ENCODE measurements at regions not wholly inside any gene's neighbourhood (a gene's known extent, or its start where the extent isn't known, plus 50 kb on each side); places are given as distances from the start of the nearest gene placed in this dataset.

DNA sequence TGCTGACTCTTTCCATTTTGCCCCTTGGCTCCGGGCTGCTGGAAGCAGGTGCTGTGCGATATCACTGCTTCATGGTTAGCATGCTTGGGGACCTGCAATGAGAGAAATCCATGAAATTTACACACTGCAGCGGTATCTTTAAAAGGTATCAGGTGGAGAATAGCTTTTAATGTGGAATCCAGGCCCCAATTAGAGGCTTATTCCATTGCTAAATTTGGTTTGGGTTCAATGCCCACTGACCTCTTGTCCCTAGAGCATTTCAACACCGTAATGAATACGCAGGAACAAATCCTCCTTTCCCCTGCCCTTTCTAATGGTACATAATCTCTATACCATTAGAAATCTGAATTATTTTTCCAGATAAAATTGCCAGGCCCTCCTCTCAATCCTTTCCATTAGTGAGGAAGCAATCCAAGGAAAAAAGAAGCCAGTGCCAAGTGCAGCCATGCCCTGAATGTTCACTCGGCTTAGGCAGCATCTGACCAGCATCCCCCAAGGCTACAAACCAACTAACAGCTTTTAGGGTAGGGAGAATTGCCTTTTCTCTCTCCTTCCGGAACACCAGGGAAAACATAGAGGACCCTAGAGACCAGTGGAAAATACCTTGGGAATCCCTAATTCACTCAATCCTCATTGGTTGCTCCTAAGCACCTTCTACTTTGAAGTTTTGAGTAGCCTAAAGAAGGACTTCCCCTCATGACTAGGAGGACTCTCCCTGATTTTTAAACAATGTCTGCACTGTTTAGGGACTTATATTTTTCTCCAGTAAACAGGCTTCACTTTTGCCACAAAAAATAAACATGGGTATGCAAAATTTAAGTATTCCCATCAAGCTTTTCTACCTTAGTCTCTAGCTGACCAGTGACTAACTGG, 143.1 kb downstream of the QRSL1 start:
- no peak for DNase-seq (ENCODE audit: low read depth in 2 of 2)

- no peak for DNase-seq (ENCODE audit: low read depth in 2 of 2)
Measured at GRCh38 chr6:106771822-106772221, 142.4 kb downstream of the QRSL1 start.

DNA sequence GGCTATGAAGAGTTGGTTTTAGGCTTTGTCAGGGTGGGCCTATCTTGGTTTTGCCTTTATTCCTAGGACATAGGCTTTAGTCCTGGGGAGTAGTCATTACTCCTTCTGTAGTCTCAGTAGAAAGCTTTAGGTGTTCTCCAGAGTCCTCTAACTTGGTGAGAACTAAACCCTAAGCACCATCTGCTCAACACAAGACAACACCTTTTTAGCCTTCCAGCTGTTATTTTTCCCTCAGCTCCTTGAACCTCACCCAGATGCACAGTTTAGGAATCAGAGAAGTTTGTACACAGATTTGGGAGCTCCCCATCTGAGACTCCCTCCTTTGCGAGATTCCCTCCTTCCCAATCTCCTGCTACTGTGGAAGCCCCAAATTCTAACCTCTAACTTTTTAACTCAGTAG, 141.3 kb downstream of the QRSL1 start:
- no peak for DNase-seq (ENCODE audit: low read depth in 2 of 2)

DNA sequence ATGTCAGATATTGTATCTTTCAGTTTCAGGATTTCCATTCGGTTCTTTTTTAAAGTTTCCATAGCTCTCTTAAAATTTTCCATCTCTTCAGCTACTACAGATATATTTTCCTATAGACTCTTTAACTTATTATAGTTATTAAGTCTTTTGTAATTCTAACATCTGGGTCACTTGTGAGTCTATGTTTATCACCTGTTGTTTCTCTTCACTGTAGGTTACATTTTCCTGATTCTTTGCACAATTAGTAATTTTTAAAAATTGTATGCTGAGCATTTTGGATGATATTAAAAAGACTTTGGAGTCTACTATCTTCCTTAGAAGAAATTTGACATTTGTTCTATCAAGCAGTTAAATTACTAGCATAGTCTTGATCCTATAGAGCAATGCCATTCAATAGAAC, 140.7 kb downstream of the QRSL1 start:
- no peak for DNase-seq (ENCODE audit: low read depth in 2 of 2)

GRCh38 chr6:106767271-106767670, 137.9 kb downstream of the QRSL1 start:
- DNase-seq (ENCODE audit: low read depth in 2 of 2) = no peak

DNA sequence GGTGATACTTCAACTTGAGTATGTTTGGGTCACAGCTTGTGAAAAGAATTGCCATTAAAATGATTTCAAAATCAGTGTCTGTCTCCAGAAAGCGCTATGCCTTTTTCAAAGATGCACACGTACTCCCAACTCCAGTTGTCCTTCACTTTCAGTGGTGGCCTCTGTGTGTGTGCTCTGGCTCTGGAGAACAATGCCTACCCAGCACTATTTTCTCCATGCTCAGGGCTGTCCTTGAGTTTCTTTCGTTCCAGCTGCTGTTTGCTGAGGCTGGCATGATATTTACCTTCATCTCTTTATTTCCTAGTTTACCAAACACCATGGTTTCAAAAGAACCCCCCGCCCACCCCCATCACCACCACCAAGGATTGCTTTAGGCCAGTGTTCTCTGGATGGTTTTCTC, 136.8 kb downstream of the QRSL1 start:
- no peak for DNase-seq (ENCODE audit: low read depth in 2 of 2)

DNA sequence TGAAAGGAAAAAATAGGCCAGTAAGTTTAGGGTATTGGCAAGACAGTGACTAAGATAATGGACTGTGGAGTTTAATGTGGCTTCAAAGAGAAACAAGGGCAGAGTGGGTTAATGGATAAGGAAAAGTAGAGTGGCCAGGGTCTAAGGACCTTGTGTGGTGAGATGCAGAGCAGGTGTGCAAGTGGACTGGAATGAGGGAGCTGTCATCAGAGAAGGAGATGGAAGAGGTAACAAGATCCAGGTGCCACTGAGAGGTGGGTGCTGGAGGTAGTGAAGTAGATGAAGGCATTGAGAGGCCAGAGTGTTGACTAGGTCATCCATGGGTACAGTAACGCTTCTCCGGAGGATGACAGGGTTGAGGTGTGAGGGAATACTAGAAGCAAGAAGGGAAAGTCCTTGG, 136.1 kb downstream of the QRSL1 start:
- no peak for DNase-seq (ENCODE audit: low read depth in 2 of 2)

- no peak for DNase-seq (ENCODE audit: low read depth in 2 of 2)
Measured at GRCh38 chr6:106764353-106764980, 135.1 kb downstream of the QRSL1 start.

DNA sequence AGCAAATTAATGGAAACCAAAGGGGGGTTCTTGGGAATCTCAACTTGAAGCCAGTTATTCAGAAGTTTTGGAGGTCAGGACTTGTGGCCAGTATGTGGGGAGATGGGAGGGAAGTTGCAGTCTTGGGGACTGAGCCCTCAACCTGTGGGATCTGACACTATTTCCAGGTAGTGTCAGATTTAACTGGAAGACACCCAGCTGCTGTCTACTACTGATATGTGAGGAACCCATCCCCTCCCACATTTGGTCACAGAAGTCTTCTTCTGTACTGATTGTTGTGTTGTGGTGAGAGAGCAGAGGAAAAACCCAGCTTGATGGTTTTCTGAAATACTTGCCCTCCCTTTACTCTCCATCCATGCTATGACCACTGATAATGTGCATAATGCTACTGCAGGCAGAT, 134.0 kb downstream of the QRSL1 start:
- no peak for DNase-seq (ENCODE audit: low read depth in 2 of 2)

DNA sequence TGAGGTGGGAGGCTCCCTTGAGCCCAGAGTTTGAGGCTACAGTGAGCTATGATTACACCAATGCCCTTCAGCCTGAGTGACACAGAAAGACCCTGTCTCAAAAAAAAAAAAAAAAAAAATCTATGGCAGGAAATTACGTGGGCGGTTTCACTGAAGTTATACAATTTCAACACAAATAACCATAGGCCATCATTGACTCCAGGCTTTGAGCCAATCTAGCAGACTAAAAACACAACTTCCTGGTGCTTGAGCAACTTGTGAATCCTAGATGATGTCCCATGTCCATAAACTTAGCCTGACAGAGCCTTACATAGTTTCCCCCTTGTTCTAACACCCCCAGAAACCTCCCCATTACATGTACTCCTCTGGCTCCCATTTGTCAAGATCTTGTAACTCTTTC, 131.8 kb downstream of the QRSL1 start:
- no peak for DNase-seq (ENCODE audit: low read depth in 2 of 2)

- no peak for DNase-seq (ENCODE audit: low read depth in 2 of 2)
Measured at GRCh38 chr6:106759112-106759511, 129.7 kb downstream of the QRSL1 start.

GRCh38 chr6:106757722-106758467, 128.5 kb downstream of the QRSL1 start:
- no peak for DNase-seq (ENCODE audit: low read depth in 2 of 2)

GRCh38 chr6:106757267-106757666, 127.9 kb downstream of the QRSL1 start:
- no peak for DNase-seq (ENCODE audit: low read depth in 2 of 2)

DNA sequence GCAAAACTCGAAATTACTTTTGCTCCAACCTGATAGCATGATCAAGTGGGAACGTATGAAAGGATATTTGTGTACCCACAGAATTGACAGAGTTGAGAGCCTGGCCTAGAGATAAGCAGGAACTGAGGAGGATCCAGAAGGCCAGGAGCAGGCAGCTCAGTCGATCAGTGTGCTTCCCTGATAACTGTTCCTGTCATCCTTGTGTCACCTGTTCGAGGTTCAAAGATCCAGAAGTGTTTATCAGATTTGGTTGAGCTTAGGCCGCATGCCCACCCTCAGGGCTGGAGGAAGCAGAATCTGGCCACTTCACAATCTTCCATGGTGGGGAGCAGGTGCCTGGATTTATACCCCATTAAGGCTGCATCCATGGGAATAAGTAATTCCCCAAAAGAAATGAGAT, 124.8 kb downstream of the QRSL1 start:
- DNase-seq (ENCODE audit: low read depth in 2 of 2) = no peak

DNA sequence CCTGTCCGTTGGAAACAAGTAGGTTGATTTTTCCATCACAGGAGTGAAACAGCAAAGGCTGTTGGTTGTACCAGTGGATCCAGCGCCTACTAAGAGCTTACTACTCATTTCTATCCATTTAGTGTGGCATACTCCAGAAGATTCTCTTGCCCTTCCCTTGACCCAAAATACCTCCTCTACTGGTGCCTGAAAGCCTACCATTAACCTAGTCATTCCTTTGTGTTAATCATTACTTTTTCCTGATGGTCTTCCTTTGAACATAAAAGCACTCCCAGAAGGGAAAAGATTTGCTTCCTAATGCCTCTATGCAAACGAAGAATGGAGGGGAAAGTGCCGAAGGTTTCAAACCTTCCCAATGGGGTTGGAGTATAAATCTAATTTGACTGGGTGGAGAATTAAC, 123.3 kb downstream of the QRSL1 start:
- DNase-seq (ENCODE audit: low read depth in 2 of 2) = no peak

DNA sequence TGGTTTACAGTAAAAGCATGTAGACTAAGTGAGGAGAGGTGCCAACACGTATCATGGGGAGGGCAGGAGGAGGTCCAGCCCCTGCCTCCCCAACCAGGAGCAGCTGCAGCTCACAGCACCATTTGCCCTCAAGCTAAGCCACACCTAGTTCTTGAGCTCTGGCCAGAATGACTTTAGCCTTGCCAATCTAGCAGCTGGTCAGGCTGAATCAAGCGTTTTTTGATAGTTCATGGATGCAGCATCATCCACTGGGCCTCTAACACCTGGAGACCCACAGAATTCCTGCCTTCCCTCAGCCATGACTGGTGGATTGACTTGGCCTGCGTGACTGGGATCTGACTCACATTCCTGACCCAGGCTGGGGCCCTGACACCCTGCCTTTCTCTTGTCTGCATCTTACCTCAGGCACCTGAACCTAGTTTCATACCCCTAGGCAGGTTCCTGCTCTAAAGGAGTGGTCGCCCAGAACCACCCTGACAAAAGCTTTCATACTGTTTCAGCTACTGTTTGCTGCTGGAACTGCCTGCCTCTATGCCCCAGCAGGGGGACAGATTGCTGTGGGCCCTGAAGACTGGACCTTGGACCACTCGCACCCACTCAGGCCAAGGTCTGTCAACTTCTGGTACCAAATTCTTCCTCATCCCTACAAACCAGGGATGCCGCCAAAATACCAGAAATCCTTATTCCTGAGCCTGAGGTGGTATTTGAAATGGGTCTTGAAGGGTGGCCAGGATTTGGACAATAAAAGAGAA, 122.3 kb downstream of the QRSL1 start:
- no peak for DNase-seq (ENCODE audit: low read depth in 2 of 2)

- no peak for DNase-seq (ENCODE audit: low read depth in 2 of 2)
Measured at GRCh38 chr6:106750946-106751345, 121.6 kb downstream of the QRSL1 start.

- no peak for DNase-seq (ENCODE audit: low read depth in 2 of 2)
Measured at GRCh38 chr6:106750142-106750918, 121.0 kb downstream of the QRSL1 start.

DNA sequence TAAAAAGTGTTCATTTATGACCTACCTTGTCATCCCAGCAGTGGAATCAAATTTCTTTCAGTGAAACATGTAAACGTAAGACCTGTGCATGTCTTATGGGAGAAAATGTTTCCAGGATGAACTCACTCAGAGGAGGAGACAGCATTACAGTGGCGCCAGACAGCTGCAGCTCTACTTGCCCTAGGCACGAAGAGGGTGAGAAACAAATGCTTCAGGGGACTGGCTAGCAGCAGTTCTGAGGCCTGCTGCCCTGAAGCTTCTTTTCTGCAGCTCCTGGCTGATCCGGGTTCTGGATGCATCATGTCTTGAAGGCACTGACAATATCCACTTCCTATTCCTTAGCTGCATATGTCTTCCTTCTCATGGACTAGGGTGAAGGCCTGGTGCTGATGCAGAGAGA, 120.2 kb downstream of the QRSL1 start:
- DNase-seq (ENCODE audit: low read depth in 2 of 2) = no peak

DNA sequence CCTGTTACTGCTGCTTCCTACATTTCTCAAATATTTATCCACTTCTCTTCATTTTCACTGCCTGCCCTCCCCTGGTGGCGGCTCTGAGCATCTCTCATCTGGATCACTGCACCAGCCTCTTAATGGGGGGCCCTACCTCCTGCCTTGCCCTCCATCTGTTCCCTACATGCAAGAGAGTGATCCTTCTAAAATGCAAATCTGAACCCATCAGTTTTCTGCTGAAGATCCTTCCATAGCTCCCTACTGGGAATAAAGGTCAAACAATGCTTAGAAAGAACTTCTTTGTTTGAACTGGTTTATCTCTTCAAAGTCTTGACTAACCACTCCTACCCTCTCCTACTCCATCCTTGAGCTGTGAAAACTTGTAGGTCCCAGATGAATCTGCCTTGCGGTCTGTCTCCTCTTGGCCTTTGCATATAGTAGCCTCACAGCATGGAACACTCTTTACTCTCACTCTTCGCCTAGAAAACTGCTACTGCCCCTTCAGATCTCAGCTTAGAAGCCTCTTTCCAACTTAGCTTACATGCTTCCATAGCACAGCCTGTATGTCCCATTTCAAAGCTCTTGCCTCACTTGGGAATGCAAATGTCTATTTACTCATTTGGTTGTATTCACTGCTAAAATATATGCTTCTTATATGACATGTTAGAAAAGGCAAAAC, 119.3 kb downstream of the QRSL1 start:
- DNase-seq (ENCODE audit: low read depth in 2 of 2) = no peak
